ENCODE measurements at regions not wholly inside any gene's neighbourhood (a gene's known extent, or its start where the extent isn't known, plus 50 kb on each side); places are given as distances from the start of the nearest gene placed in this dataset.

- DNase-seq = no peak
- intact Hi-C loops (cut with DNase I) = no loop called here
Observed at GRCh38 chr7:41139789-41140188, 563.1 kb downstream of the INHBA start.

- intact Hi-C loops (cut with DNase I) = no loop called here
- DNase-seq = no peak
Observed at GRCh38 chr7:41136551-41136950, 566.3 kb downstream of the INHBA start.

- intact Hi-C loops (cut with DNase I) = no loop called here
- no peak for DNase-seq
Observed at GRCh38 chr7:41135511-41135910, 567.4 kb downstream of the INHBA start.

GRCh38 chr7:41134300-41135255, 568.3 kb downstream of the INHBA start:
- DNase-seq = peak in 10 of 42 donors; percentile 7 to 61 (median 23)
- intact Hi-C loops (cut with DNase I) = no loop called here

DNA sequence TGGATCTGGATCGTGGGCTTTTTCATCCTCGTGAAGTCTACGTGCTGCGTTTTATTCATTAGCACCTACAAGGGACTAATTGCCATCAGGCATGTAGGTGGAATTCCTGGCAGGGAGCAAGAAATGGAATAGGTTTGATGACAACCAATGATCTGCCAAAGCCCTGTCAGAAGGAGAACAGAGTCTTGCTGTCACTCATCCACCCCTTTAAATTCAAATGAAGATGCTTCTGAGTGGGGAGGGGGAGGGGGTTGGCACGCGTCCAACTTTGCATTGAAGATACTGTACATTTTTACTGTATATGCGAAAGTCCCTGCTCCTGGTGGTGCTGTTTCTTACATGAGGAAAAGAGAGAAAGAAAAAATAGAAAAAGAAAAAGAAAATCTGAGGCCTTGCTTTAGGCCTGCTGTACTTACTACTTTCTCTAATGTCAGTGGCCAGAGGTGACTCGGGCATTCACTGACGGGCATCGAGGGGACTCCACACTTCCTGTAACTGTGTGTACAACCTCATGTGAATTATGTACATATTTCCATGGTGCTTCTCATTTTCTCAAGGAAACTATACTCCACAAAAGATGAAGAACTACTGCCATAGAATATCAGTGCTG, 569.1 kb downstream of the INHBA start:
- intact Hi-C loops (cut with DNase I) = no loop called here
- DNase-seq = peak in 15 of 42 donors; percentile 24 to 76 (median 54)

DNA sequence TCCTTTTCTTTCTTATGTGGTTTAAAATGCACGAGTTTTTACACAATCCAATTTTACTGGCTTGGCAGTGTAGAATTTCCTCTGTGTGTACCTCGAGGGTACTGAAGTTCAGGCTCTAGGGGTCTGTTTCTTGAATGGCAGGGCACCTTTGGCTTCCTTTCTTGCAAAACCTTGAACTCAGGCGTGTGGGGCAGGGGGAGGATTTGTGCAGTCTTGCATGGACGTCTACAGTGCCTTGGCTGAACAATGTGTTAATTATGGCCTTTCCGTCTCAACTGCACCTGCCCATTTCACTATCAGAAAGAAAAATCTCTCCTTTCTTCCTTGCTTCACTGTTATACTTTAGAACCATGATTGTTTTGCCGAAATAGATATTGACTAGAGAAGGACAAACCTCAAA, 570.9 kb downstream of the INHBA start:
- no peak for DNase-seq
- intact Hi-C loops (cut with DNase I) = no loop called here

DNA sequence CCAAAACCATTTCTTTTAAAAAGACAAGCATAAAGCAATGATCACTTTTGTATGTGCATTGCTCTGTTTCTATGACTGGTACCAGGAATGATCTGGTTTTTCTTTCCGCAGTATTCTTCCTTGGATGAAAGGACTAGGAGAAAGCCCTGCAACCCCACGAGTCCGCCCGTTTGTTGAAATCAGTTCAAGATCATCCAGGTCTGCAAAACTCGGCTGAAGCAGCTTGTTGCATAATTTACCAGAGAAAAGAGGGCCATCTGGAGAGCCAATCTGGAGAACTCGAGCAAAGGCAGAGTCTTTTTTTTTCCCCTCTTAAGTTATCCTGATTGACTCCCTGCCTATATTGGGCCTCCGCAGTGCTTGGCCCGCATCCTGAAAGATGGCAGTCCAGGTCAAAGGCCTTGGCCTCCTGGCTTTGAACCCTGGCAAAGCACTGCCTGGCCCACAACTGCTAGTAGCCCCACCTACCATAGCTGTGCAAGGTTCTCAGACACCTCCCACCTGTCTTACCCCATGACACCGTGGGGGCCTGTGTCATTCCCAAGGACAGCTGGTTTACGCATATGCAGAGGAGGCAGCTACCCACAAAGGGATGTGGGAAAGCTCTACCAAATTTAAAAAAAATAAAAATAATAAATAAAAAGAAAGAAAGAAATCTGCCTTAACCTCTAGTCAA, 572.2 kb downstream of the INHBA start:
- DNase-seq = no peak
- intact Hi-C loops (cut with DNase I) = no loop called here

- intact Hi-C loops (cut with DNase I) = no loop called here
- DNase-seq = peak in 24 of 42 donors; percentile 10 to 73 (median 43)
Observed at GRCh38 chr7:41130086-41130485, 572.8 kb downstream of the INHBA start.

DNA sequence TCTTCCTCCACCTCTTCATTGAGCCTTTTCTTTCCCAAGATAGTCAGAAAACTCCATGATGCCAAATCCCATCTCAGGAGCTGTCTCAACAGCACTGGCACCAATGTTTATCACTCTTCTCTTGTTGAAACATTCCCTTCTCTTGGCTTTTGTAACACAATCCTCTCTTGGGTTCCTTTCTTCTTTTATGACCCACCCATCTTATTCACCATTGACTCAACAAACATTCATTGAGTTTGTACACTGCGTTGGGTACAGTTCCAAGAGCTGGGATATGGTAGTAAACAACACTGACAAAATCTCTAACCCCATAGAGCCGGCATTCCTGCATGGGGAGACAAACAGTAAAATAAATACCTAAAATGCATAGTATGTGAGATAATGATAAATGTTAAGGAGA, 577.5 kb downstream of the INHBA start:
- DNase-seq = no peak
- intact Hi-C loops (cut with DNase I) = no loop called here

- intact Hi-C loops (cut with DNase I) = no loop called here
- DNase-seq = no peak
Observed at GRCh38 chr7:41122256-41122987, 580.5 kb downstream of the INHBA start.

DNA sequence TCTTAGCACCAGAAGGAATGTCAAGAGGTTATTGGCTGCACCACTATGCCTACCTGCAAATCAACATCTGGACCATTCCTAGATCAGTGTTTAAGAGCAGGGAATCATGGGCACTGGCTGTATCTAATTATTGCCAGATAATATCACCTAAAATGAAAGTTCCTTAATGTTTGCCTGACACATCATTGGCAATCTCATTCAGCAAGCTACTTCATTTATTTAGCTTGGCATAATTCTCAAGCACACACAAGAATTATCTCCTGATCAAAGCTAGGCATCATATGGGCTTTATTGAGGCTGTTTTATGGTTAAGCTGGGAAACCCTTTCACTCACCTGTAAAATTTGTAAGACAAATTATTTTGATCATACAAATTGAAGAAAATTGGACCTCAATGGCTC, 581.7 kb downstream of the INHBA start:
- intact Hi-C loops (cut with DNase I) = no loop called here
- DNase-seq = no peak

- DNase-seq = no peak
- intact Hi-C loops (cut with DNase I) = no loop called here
Observed at GRCh38 chr7:41118486-41118885, 584.4 kb downstream of the INHBA start.

DNA sequence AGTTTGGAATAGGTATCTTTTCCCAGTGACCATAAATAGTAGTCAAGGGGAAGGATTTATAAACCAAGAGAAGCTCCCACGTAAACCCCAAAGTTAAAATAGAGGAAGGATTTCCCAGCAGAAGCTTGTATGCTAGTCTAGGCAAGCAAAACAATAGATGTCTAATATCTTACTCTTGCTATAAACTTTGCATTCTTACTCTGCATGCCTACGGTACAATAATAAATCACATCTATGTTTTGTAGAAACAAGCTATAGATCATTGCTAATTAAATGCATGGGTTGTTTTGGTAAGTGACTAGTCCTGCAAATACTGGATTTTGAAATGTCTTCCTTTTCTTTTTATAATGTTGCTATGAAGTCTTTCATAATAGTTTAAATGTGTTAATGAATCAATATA, 585.5 kb downstream of the INHBA start:
- DNase-seq = no peak
- intact Hi-C loops (cut with DNase I) = no loop called here

- intact Hi-C loops (cut with DNase I) = no loop called here
- no peak for DNase-seq
Observed at GRCh38 chr7:41116817-41117216, 586.1 kb downstream of the INHBA start.

DNA sequence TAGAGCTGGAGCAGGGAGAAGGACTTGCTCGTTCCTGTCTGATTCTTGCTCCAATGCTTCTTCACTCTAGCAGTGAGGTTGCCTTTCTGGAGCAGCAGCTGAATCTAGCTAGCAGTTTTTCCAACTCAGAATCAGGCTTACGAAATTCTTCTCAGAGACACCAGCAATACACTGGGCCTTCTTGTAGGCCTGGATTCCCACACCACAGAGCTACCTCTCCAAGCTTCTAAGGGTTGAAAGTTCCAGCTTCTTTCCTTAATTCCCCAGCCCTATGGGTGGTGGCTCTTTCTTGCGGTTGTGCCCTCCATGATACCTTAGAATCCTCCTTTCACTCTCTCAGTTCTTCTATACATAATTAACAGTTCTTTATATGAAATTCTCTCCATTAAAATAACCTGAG, 586.6 kb downstream of the INHBA start:
- no peak for DNase-seq
- intact Hi-C loops (cut with DNase I) = no loop called here

GRCh38 chr7:41114691-41115090, 588.2 kb downstream of the INHBA start:
- intact Hi-C loops (cut with DNase I) = no loop called here
- no peak for DNase-seq

DNA sequence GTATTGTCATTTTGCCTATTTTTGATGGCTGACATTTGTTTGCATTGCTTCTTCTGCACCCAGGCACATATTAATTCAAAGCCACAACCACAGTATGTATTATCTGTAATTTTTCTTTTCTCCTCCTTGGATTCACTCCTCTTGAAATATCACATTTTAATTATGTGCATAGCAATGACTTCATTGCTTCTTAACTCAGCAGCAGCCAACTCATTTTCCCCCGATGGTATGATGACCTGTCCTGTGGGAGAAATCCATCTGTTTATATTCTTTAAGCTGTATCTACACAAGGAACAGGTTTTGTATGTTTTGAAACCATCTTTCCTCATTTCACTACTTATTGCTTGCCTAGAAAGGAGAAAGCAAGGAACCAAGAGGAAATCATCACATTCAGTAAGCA, 588.8 kb downstream of the INHBA start:
- intact Hi-C loops (cut with DNase I) = no loop called here

GRCh38 chr7:41113719-41114118, 589.2 kb downstream of the INHBA start:
- intact Hi-C loops (cut with DNase I) = no loop called here
- no peak for DNase-seq

More for the DNA sequence above, 588.8 kb downstream of the INHBA start:
- no peak for DNase-seq

DNA sequence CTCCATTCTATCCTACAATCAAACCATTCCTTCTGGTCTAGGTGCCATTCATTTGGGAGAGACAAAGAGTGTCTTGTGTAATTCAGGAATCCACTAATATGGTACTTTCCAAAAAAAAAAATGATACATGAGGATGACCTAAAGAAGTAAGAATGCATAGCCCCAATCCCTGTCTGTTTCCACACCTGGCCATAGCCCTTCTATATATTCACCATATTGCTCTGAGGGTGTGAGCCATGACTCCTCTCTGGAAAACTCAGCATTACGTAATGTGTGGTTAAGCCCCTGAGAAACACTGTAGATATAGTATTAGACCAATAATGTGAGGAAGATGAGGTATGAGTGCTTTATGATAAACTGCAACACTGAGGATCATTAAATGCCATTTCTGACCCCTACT, 592.7 kb downstream of the INHBA start:
- DNase-seq = no peak
- intact Hi-C loops (cut with DNase I) = no loop called here

All from head of caudate nucleus (tissue), 42 donors.